ENCODE measurements at regions not wholly inside any gene's neighbourhood (a gene's known extent, or its start where the extent isn't known, plus 50 kb on each side); places are given as distances from the start of the nearest gene placed in this dataset.
"Not testable (repeated sequence)": the region's sequence is repeated elsewhere in the genome, so short reads cannot be mapped to it uniquely, and the experiment has no call there.

GRCh38 chrX:77167993-77168392 lies 279.2 kb upstream of the FGF16 start:
- DNase-seq = no peak

- DNase-seq = no peak
Observed at GRCh38 chrX:77174680-77175519, 272.3 kb upstream of the FGF16 start.

DNA sequence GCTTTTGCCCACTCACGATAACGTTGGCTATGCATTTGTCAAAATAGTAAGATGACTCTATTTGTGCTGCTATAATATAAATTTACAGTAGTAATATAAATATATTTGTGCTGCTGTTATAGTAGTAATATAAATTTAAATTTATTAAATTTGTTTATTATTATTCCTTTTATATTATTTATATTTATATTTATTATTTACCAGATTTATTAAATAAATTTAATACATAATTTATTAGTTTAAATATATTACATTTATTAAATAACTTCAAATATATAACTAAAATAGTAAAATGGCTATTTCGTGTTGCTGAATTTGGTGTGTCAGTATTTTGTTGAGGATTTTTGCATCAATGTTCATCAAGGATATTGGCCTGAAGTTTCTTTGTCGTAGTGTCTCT lies 246.5 kb upstream of the FGF16 start:
- DNase-seq = no peak

DNA sequence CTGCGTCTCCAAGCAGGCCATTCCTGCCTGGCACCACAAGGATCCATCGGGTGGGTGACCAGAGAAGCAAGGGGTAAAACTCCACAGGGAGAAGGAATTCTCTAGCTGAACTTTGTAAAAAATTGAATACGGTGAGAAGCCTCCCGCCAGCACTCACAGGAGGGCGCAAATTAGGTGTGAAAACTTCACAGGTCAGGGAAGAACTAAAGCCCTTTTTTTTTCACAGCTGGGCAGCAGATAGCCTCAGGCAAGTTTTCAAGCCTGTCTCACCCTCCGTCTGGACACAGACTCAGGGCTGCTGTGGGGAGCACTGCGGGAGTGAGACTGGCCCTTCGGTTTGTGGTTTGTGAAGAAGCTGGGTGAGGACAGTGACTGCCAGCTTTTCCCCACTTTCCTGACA lies 224.1 kb upstream of the FGF16 start:
- DNase-seq = no peak

DNA sequence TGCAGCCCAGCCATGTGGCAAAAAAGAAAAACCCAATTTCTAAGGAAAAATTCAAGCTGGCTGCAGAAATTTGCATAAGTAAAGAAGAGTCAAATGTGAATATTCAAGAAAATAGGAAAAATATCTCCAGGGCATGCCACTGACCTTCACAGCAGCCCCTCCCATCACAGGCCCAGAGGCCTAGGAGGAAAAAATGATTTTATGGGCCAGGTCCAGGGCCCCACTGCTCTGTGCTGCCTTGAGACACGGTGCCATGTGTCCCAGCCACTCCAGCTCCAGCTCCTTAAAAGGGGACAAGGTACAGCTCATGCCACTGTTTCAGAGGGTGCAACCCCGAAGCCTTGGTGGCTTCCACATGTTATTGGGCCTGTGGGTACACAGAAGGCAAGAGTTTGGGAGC lies 182.7 kb upstream of the FGF16 start:
- DNase-seq = no peak

GRCh38 chrX:77275392-77275791 lies 171.8 kb upstream of the FGF16 start:
- no peak for DNase-seq

DNA sequence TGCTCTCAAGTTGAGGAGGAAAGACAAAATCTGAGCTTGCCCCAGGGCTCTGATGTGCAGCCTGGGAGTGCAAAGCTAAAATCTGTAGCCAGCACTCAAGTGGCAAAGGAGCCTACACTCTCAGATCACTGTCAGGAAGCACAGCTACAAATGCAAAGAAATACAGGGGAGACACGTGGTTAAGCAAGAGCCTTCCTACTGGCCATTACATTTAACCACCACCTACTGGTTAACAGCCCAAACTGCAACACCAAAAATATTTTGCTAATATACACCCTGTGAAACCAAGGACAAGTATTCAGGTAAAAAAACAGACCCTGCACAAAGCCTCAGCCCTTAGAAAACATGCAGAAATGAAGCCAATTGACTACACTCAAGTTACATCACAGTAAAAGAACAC lies 170.4 kb upstream of the FGF16 start:
- no peak for DNase-seq

DNA sequence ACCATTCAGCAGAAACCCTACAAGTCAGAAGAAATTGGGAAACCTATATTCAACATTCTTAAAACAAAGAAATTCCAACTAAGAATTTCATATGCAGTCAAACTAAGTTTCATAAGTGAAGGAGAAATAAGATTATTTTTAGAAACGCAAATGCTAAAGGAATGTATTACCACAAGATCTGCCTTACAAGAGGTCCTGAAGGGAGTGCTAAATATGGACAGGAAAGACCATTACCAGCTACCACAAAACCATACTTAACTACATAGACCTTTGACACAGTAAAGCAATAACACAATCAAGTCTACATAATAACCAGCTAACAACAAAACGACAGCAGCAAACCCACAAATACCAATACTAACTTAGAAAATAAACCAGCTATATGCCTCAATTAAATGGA lies 169.3 kb upstream of the FGF16 start:
- no peak for DNase-seq

DNA sequence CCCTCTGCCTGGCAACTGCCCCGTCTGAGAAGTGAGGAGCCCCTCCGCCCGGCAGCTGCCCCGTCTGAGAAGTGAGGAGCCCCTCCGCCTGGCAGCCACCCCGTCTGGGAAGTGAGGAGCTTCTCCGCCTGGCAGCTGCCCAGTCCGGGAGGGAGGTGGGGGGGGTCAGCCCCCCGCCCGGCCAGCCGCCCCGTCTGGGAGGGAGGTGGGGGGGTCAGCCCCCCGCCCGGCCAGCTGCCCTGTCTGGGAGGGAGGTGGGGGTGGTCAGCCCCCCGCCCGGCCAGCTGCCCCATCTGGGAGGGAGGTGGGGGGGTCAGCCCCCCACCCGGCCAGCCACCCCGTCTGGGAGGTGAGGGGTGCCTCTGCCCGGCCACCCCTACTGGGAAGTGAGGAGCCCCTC lies 167.8 kb upstream of the FGF16 start:
- DNase-seq = not testable (repeated sequence)

GRCh38 chrX:77293331-77293995 lies 153.7 kb upstream of the FGF16 start:
- DNase-seq = no peak

- DNase-seq = no peak
Observed at GRCh38 chrX:77298296-77298695, 148.9 kb upstream of the FGF16 start.

DNA sequence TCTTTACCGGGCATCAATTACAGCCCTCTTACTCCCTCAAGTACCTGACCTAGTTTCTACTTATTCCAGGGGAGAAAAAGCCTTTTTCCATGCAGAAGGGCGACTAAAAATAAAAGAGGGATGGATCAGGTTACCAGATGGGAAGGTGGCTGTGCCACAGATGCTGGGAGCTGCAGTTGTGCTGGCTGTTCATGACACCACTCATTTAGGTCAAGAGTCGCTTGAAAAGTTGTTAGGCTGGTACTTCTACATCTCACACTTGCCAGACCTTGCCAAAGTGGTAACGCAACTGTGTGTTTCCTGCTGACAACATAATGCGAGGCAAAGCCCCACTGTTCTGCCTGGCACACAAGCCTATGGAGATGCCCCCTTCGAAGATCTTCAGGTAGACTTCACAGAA lies 148.4 kb upstream of the FGF16 start:
- DNase-seq = peak; percentile 1

GRCh38 chrX:77299549-77299948 lies 147.6 kb upstream of the FGF16 start:
- no peak for DNase-seq

- no peak for DNase-seq
Observed at GRCh38 chrX:77342004-77342403, 105.2 kb upstream of the FGF16 start.

DNA sequence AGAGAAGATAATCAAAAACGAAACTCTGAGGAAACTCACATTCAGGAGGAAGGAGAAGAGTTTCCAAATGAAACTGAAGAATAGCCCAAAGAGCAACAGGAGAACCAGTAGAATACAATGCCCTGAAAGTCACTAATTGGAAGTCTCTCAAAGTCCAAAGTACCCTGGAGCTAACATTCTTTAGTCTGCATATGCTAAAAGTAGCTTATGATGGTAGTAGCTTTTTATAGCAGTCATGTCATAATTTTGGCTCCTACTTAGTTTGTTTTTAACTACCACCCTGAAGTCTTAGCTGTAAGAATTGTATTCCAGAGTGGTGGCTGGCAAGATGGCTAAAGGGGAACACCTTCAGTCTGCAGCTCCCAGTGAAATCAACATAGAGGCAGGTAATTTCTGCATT lies 100.3 kb upstream of the FGF16 start:
- DNase-seq = no peak

GRCh38 chrX:77347572-77347971 lies 99.6 kb upstream of the FGF16 start:
- DNase-seq = no peak

DNA sequence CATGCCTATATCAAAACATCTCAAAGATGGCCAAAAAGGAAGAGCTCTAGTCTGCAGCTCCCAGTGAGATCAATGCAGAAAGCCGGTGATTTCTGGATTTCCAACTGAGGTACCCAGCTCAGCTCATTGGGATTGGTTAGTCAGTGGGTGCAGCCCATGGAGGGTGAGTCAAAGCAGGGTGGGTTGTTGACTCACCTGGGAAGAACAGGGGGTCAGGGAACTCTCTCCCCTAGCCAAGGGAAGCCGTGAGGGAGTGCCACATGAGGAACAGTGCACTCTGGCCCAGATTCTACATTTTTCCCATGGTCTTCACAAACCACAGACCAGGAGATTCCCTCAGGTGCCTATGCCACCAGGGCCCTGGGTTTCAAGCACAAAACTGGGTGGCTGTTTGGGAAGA lies 57.3 kb upstream of the FGF16 start:
- no peak for DNase-seq

DNA sequence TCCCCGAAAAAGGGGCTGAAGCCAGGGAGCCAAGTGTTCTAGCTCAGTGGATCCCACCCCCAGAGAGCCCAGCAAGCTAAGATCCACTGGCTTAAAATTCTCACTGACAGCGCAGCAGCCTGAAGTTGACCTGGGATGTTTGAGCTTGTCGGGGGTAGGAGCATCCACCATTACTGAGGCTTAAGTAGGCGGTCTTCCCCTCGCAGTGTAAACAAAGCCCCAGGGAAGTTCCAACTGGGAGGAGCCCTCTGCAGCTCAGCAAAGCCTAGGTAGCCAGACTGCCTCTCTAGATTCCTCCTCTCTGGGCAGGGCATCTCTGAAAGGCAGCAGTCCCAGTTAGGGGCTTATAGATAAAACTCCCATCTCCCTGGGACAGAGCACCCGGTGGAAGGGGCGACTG lies 56.8 kb upstream of the FGF16 start:
- DNase-seq = not testable (repeated sequence)

DNA sequence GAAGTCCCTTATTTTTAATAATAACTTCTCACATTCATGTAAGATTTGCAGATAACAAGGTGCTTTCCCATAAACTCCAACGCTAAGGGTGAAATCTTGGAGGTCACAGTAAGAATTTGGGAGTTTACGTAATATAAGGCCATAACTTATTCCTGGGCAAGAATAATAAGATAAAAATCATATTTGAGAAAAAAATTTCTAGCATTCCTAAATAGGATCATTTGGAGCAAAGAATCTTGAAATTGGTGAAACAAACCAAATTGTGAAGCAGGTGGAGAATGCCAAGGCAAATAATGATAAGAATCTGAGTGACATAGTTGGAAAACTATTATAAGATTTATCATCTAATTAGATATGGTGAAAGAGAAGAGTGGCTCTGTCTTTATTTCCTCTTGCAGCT lies 50.4 kb upstream of the FGF16 start:
- DNase-seq = no peak

All from NCI-H1105 treated with DMSO at 0.1 percent for 48 hours (cell line).